H1 (cell line): ENCODE measurements at regions not wholly inside any gene's neighbourhood (a gene's known extent, or its start where the extent isn't known, plus 50 kb on each side); places are given as distances from the start of the nearest gene placed in this dataset.
"Not testable (repeated sequence)": the region's sequence is repeated elsewhere in the genome, so short reads cannot be mapped to it uniquely, and the experiment has no call there.

Experiments used
- EP300 ChIP-seq, 2 experiments: IDR thresholded peaks; 1 replicate in 1 of 2; 2 replicates in 1 of 2; pipeline ENCODE4 v1.6.1; 2011 to 2012; ENCODE audit warnings: low read depth in 2 of 2, low read length in 2 of 2, mild to moderate bottlenecking in 2 of 2, borderline replicate concordance in 1 of 2, inconsistent platforms in 1 of 2, moderate library complexity in 1 of 2
- EZH2 ChIP-seq: fragments of 200-600 bp; sonication (generic); IDR thresholded peaks from 2 replicates; pipeline ENCODE4 v1.7.1; 2012; ENCODE audit warnings: low read depth, mild to moderate bottlenecking, moderate library complexity, low read length, inconsistent platforms; ENCODE audit not compliant: severe bottlenecking
- JUN ChIP-seq: IDR thresholded peaks from 2 replicates; pipeline ENCODE4 v1.6.1; 2011; ENCODE audit warnings: low read depth, mild to moderate bottlenecking, improper control_type of control experiment, low read length
- POLR2A ChIP-seq, 2 experiments: IDR thresholded peaks; 1 replicate in 1 of 2; 2 replicates in 1 of 2; pipeline ENCODE4 v1.6.1; 2011; ENCODE audit warnings: low read depth in 2 of 2, low read length in 2 of 2, mild to moderate bottlenecking in 2 of 2; ENCODE audit errors: control extremely low read depth in 1 of 2
- SAP30 ChIP-seq: fragments of 300-600 bp; sonication (generic); IDR thresholded peaks from 2 replicates; pipeline ENCODE4 v1.7.1; 2012; ENCODE audit warnings: low read length, moderate library complexity, mild to moderate bottlenecking, inconsistent platforms; ENCODE audit not compliant: insufficient read depth, insufficient replicate concordance
- SIN3A ChIP-seq, 2 experiments: IDR thresholded peaks in 1 of 2; conservative IDR thresholded peaks in 1 of 2; 2 replicates each; pipeline ENCODE4 v1.6.1; 2011 to 2012; ENCODE audit warnings: low read length in 2 of 2, improper control_type of control experiment in 1 of 2, low read depth in 1 of 2, mild to moderate bottlenecking in 1 of 2
- TCF12 ChIP-seq: IDR thresholded peaks from 2 replicates; pipeline ENCODE4 v1.6.1; 2011; ENCODE audit warnings: low read depth, mild to moderate bottlenecking, low read length
- TEAD4 ChIP-seq: IDR thresholded peaks from 2 replicates; pipeline ENCODE4 v1.6.1; 2012; ENCODE audit warnings: low read depth, low read length, inconsistent platforms, mixed read lengths
- TF ChIP-seq, protein P1 (sequence below), 3 experiments: IDR thresholded peaks; 1 replicate in 2 of 3; 2 replicates in 1 of 3; pipeline versions ENCODE4 v1.5.1 to v1.6.1; 2011; ENCODE audit warnings: low read length in 3 of 3, mild to moderate bottlenecking in 3 of 3, inconsistent platforms in 2 of 3, low read depth in 1 of 3, moderate library complexity in 1 of 3; ENCODE audit not compliant: insufficient read depth in 1 of 3; ENCODE audit errors: control extremely low read depth in 1 of 3

- not testable (repeated sequence) for TF ChIP-seq SAP30; JUN; TCF12; POLR2A (IDR thresholded peaks at IDR 0.05; ENCODE audit: control extremely low read depth in 1 of 2, low read depth in 2 of 2, low read length in 2 of 2); EZH2; TEAD4; EP300 (IDR thresholded peaks at IDR 0.05; ENCODE audit: borderline replicate concordance in 1 of 2, low read depth in 2 of 2, low read length in 2 of 2); SIN3A (conservative IDR thresholded peaks at IDR 0.05 in 1 of 2, IDR thresholded peaks at IDR 0.05 in 1 of 2; ENCODE audit: low read depth in 1 of 2, low read length in 2 of 2)
- TF ChIP-seq, protein P1, sequence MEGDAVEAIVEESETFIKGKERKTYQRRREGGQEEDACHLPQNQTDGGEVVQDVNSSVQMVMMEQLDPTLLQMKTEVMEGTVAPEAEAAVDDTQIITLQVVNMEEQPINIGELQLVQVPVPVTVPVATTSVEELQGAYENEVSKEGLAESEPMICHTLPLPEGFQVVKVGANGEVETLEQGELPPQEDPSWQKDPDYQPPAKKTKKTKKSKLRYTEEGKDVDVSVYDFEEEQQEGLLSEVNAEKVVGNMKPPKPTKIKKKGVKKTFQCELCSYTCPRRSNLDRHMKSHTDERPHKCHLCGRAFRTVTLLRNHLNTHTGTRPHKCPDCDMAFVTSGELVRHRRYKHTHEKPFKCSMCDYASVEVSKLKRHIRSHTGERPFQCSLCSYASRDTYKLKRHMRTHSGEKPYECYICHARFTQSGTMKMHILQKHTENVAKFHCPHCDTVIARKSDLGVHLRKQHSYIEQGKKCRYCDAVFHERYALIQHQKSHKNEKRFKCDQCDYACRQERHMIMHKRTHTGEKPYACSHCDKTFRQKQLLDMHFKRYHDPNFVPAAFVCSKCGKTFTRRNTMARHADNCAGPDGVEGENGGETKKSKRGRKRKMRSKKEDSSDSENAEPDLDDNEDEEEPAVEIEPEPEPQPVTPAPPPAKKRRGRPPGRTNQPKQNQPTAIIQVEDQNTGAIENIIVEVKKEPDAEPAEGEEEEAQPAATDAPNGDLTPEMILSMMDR (IDR thresholded peaks at IDR 0.05; ENCODE audit: control extremely low read depth in 1 of 3, insufficient read depth in 1 of 3, low read depth in 1 of 3, low read length in 3 of 3) = not testable (repeated sequence)
Measured at GRCh38 chr14:44384601-44385293, 122.3 kb downstream of the FSCB start.
